Heart left ventricle (tissue), 16 donors: ENCODE measurements at regions not wholly inside any gene's neighbourhood (a gene's known extent, or its start where the extent isn't known, plus 50 kb on each side); places are given as distances from the start of the nearest gene placed in this dataset.

Experiments used
- ATAC-seq, 4 donors: fragments of 200-7000 bp; cut with Tn5 transposase; one replicate each; pipeline ENCODE4 v1.9.1; 2020 to 2022; ENCODE audit warnings: moderate library complexity in 4 of 4, mild to moderate bottlenecking in 3 of 4, moderate number of reproducible peaks in 1 of 4
- DNase-seq, 5 donors: peaks; one replicate each; pipeline ENCODE4 v3.0.0-alpha.2; 2020
- H3K27ac ChIP-seq, 12 donors: fragments of 200-600 bp; sonication (generic) in 4 of 12; one replicate each; pipeline versions ENCODE4 v1.5.0 to v1.8.0; 2016 to 2022; ENCODE audit warnings: mild to moderate bottlenecking in 2 of 12
- H3K27me3 ChIP-seq, 9 donors: fragments of 200-600 bp; sonication (generic) in 2 of 9; one replicate each; pipeline versions ENCODE4 v1.5.1 to v1.8.0; 2016 to 2022; ENCODE audit warnings: mild to moderate bottlenecking in 3 of 9
- H3K36me3 ChIP-seq, 9 donors: fragments of 200-600 bp; sonication (generic) in 2 of 9; one replicate each; pipeline versions ENCODE4 v1.5.0 to v1.8.0; 2018 to 2022; ENCODE audit warnings: mild to moderate bottlenecking in 2 of 9
- H3K4me1 ChIP-seq, 12 donors: fragments of 200-600 bp; sonication (generic) in 4 of 12; one replicate each; pipeline versions ENCODE4 v1.5.0 to v1.8.0; 2016 to 2022; ENCODE audit warnings: mild to moderate bottlenecking in 3 of 12
- H3K4me3 ChIP-seq, 12 donors: fragments of 200-600 bp; sonication (generic) in 4 of 12; one replicate each; pipeline versions ENCODE4 v1.5.0 to v1.8.0; 2017 to 2022; ENCODE audit warnings: mild to moderate bottlenecking in 9 of 12, moderate library complexity in 4 of 12
- H3K9me3 ChIP-seq, 12 donors: fragments of 200-600 bp; sonication (generic) in 4 of 12; one replicate each; pipeline versions ENCODE4 v1.5.0 to v1.8.0; 2016 to 2022; ENCODE audit warnings: mild to moderate bottlenecking in 1 of 12
- POLR2A ChIP-seq, 2 donors: fragments of 450-650 bp; IDR thresholded peaks; one replicate each; pipeline ENCODE4 v1.6.1; 2017; ENCODE audit warnings: antibody characterized with exemption in 2 of 2, mild to moderate bottlenecking in 2 of 2, moderate library complexity in 2 of 2
- WGBS, 4 donors: extraction: QIAGEN DNeasy Blood & Tissue Kit in 2 of 4; methylation state at CpG; one replicate each; pipeline versions ENCODE4 v1.1.5 to v1.1.7; 2013 to 2018; 5-methylcytosine and 5-hydroxymethylcytosine counted together
- intact Hi-C, 10 donors: fragments of 100-400 bp; cut with DNase I; formaldehyde crosslinking; loops; one replicate each; pipeline versions ENCODE4 v1.11.1 to v1.14.2; 2022
- TF ChIP-seq, protein P1 (sequence below), 12 donors: fragments of 200-600 bp; sonication (generic) in 4 of 12; IDR thresholded peaks; one replicate each; pipeline versions ENCODE4 v1.5.0 to v1.8.0; 2018 to 2022; ENCODE audit warnings: antibody characterized with exemption in 12 of 12, mild to moderate bottlenecking in 5 of 12
- donor health status: ischemic (EF 13 %, LVEDD 7.1; RV severe dilation, severe dysfunction).
- donor health status: healthy with polysubstance abuse.
- donor health status: DM: no; HTN: yes; CAD: no.
- donor health status: DM: no; HTN: no; CAD: no.
- donor health status: ischemic (EF 25% LVEDD 6.9; RV normal size, moderate dysfunction).
- donor health status: ischemic (EF 25% LVEDD 5.7; RV mildly dilated, moderate dysfunction).
- donor health status: healthy.
- donor health status: DM: yes; HTN: yes; CAD: no.
- donor health status: ischemic (EF 35%, LVEDD 5.7; RV mildly dilated, moderate dysfunction).
- donor health status: nonischemic (EF 11% LVEDD 7.7; RV severe dilation, severe dysfunction).
- donor health status: DM: yes; HTN: yes; CAD: no.
- donor health status: PGD.
- donor health status: ischemic (EF 29% LVEDD 5.4; RV normal size, mild dysfunction).
- donor health status: nonischemic (EF 23%, LVEDD 6.1; RV moderate dilation, normal function).

GRCh38 chr4:38289553-38289952 lies 329.4 kb downstream of the PTTG2 start:
- peaks cover 0 to 22% (median 6%) of the 10 kb centered on the region in 12 donors for H3K9me3 ChIP-seq
- no peak overlapping the region for H3K4me3 ChIP-seq
- H3K4me1 ChIP-seq = peaks cover 0 to 2% (median 0%) of the 10 kb centered on the region in 12 donors
- ATAC-seq (no peak), DNase-seq (no peak)
- no peaks in the 10 kb centered on the region for H3K27me3 ChIP-seq
- intact Hi-C loops = no loop called here
- no peaks in the 10 kb centered on the region for H3K36me3 ChIP-seq
- H3K27ac ChIP-seq = no peak overlapping the region
- 91 to 100% (median 94%) methylated on average over 1 of the region's 1 CpG for WGBS, 4 donors
- TF ChIP-seq, protein P1, sequence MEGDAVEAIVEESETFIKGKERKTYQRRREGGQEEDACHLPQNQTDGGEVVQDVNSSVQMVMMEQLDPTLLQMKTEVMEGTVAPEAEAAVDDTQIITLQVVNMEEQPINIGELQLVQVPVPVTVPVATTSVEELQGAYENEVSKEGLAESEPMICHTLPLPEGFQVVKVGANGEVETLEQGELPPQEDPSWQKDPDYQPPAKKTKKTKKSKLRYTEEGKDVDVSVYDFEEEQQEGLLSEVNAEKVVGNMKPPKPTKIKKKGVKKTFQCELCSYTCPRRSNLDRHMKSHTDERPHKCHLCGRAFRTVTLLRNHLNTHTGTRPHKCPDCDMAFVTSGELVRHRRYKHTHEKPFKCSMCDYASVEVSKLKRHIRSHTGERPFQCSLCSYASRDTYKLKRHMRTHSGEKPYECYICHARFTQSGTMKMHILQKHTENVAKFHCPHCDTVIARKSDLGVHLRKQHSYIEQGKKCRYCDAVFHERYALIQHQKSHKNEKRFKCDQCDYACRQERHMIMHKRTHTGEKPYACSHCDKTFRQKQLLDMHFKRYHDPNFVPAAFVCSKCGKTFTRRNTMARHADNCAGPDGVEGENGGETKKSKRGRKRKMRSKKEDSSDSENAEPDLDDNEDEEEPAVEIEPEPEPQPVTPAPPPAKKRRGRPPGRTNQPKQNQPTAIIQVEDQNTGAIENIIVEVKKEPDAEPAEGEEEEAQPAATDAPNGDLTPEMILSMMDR (IDR thresholded peaks at IDR 0.05) = no peak
- TF ChIP-seq POLR2A (IDR thresholded peaks at IDR 0.05) = no peak

DNA sequence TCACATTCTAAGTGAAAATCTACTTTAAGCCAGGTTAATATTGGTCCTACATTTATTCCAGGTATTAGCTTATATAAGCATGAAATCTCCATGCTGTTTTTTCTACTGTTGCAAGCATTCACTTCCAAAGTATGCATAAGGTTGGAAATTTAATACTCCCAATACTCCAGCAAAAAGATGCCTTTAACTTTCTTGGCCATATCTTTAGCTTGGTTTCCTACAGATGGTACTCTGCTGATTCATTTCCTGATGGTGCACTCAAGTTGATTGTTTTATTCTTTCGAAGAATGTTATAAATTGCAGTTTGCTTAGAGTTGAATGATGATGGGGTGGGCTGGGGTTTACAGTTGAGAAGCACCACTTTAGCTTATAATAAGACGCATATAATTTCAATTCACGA lies 330.2 kb downstream of the PTTG2 start:
- H3K27ac ChIP-seq = no peak overlapping the region
- no peak overlapping the region for H3K4me3 ChIP-seq
- ATAC-seq (no peak), DNase-seq (no peak)
- WGBS, 4 donors = 76 to 86% (median 82%) methylated on average over 3 of the region's 3 CpGs
- no peaks in the 10 kb centered on the region for H3K27me3 ChIP-seq
- intact Hi-C loops = no loop called here
- H3K36me3 ChIP-seq = no peaks in the 10 kb centered on the region
- H3K4me1 ChIP-seq = no peaks in the 10 kb centered on the region
- H3K9me3 ChIP-seq = peaks cover 0 to 25% (median 6%) of the 10 kb centered on the region in 12 donors
- TF ChIP-seq, protein P1 (IDR thresholded peaks at IDR 0.05) = no peak
- TF ChIP-seq POLR2A (IDR thresholded peaks at IDR 0.05) = no peak

- Histone ChIP-seq H3K4me1 (no peaks in the 10 kb centered on the region), H3K27ac (no peak overlapping the region), H3K4me3 (no peak overlapping the region), H3K27me3 (no peaks in the 10 kb centered on the region), H3K36me3 (no peaks in the 10 kb centered on the region), H3K9me3 (peaks cover 0 to 27% (median 6%) of the 10 kb centered on the region in 12 donors)
- 76 to 88% (median 88%) methylated on average over 1 of the region's 1 CpG for whole genome bisulfite sequencing, 4 donors
- DNase-seq = no peak
- no peak for TF ChIP-seq POLR2A (IDR thresholded peaks at IDR 0.05)
- TF ChIP-seq, protein P1 (IDR thresholded peaks at IDR 0.05) = no peak
- intact Hi-C loops = no loop called here
- ATAC-seq = no peak
Observed at GRCh38 chr4:38290914-38291313, 330.7 kb downstream of the PTTG2 start.

- no peaks in the 10 kb centered on the region for H3K27me3 ChIP-seq
- intact Hi-C loops = no loop called here
- no peaks in the 10 kb centered on the region for H3K4me1 ChIP-seq
- DNase-seq = no peak
- no peak for TF ChIP-seq POLR2A (IDR thresholded peaks at IDR 0.05)
- TF ChIP-seq, protein P1 (IDR thresholded peaks at IDR 0.05) = no peak
- H3K4me3 ChIP-seq = no peak overlapping the region
- 32 to 45% (median 38%) methylated on average over 1 of the region's 1 CpG for WGBS, 4 donors
- no peak overlapping the region for H3K27ac ChIP-seq
- peak in 2 of 4 donors; percentile 31 to 49 for ATAC-seq
- peaks cover 0 to 31% (median 8%) of the 10 kb centered on the region in 12 donors for H3K9me3 ChIP-seq
- no peaks in the 10 kb centered on the region for H3K36me3 ChIP-seq
Observed at GRCh38 chr4:38292529-38292928, 332.3 kb downstream of the PTTG2 start.
